ENCODE measurements at regions not wholly inside any gene's neighbourhood (a gene's known extent, or its start where the extent isn't known, plus 50 kb on each side); places are given as distances from the start of the nearest gene placed in this dataset.

DNA sequence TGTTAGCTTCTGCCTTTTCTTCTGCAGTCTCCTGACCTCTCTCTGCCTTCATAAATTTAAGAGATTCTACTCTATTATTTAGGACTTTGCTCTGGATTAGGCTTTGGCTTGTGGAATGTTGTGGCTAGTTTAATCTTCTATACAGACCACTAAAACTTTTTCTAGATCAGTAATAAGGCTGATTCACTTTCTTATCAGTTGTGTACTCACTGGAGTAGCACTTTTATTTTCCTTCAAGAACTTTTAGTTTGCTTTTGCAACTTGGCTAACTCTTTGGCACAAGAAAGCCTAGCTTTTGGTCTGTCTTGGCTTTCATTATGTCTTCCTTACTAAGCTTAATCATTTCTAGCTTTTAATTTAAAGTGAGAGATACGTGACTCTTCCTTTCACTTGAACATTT, 265.5 kb upstream of the TBC1D5 start:
- no peak for TF ChIP-seq ZNF274 (IDR thresholded peaks at IDR 0.05; ENCODE audit: low read depth, low read length)
- TF ChIP-seq SUZ12 (IDR thresholded peaks at IDR 0.05; ENCODE audit: extremely low read depth, insufficient read depth, insufficient read length): no peak
